K562 (cell line): ENCODE measurements at regions not wholly inside any gene's neighbourhood (a gene's known extent, or its start where the extent isn't known, plus 50 kb on each side); places are given as distances from the start of the nearest gene placed in this dataset.

ENCODE experiments used
- ATAC-seq: fragments of 200-7000 bp; cut with Tn5 transposase; 3 replicates; pipeline ENCODE4 v1.9.1; 2020; ENCODE audit warnings: moderate library complexity
- BruUV-seq: library from RNA; stranded (reverse); fragments of 400-500 nt; replicated peaks from 2 replicates; lab custom pipeline; 2021; lab: Mats Ljungman, UMichigan
- CTCF ChIA-PET: fragments of 300-600 bp; formaldehyde crosslinking; extraction: SDS; loops from one replicate; lab custom pipeline; 2021; ENCODE audit warnings: low intra/inter-chr PET ratio; lab: Yijun Ruan, JAX
- POLR2A ChIA-PET: fragments of 300-600, 350-650 bp; sonication (Branson Sonifier 250); formaldehyde crosslinking; extraction: SDS; loops from one replicate; lab custom pipeline; 2021; ENCODE audit warnings: antibody characterized with exemption, inconsistent platforms; lab: Yijun Ruan, JAX
- DNase-seq, 4 experiments: peaks; one replicate each; pipeline versions ENCODE4 v3.0.0 to v3.0.0-alpha.2; 2011 to 2018; ENCODE audit warnings: low spot score in 3 of 4, mixed read lengths in 3 of 4; ENCODE audit errors: extremely low read depth in 1 of 4
- FAIRE-seq: peaks from 2 replicates; lab custom pipeline; 2011; peaks lifted over from hg19 to GRCh38; lab: Jason Lieb, UNC
- H2AFZ ChIP-seq: 2 replicates; pipeline ENCODE4 v1.6.0; 2011; ENCODE audit warnings: low read depth, low read length, control low read depth, inconsistent platforms
- H3K27ac ChIP-seq: fragments of 200-600 bp; 3 replicates; pipeline ENCODE4 v1.8.0; 2011; ENCODE audit warnings: low read depth, mild to moderate bottlenecking, control low read depth, inconsistent platforms, low read length, moderate library complexity, mixed read lengths; ENCODE audit errors: extremely low read depth
- H3K27me3 ChIP-seq, 2 experiments: fragments of 300-600 bp in 1 of 2; 2 replicates in 1 of 2; 3 replicates in 1 of 2; pipeline versions ENCODE4 v1.6.0 to v1.8.0; 2011; ENCODE audit warnings: inconsistent platforms in 2 of 2, low read length in 2 of 2, mild to moderate bottlenecking in 1 of 2, mixed read lengths in 1 of 2, moderate library complexity in 1 of 2; ENCODE audit not compliant: control insufficient read depth in 2 of 2, insufficient read depth in 2 of 2
- H3K36me3 ChIP-seq: fragments of 300-600 bp; 3 replicates; pipeline ENCODE4 v1.8.0; 2011; ENCODE audit warnings: mild to moderate bottlenecking, low read length, inconsistent platforms; ENCODE audit not compliant: control insufficient read depth, insufficient read depth
- H3K4me1 ChIP-seq, 2 experiments: fragments of 200-600 bp in 1 of 2; replicated peaks in 1 of 2; 2 replicates in 1 of 2; 3 replicates in 1 of 2; pipeline versions ENCODE4 v1.5.1 to v1.8.0; 2011; ENCODE audit warnings: inconsistent platforms in 2 of 2, low read length in 2 of 2, mild to moderate bottlenecking in 1 of 2, mixed read lengths in 1 of 2, moderate library complexity in 1 of 2; ENCODE audit not compliant: control insufficient read depth in 2 of 2, insufficient read depth in 2 of 2
- H3K4me2 ChIP-seq: 2 replicates; pipeline ENCODE4 v1.6.1; 2011; ENCODE audit warnings: low read length, control low read depth, inconsistent platforms, mixed read lengths; ENCODE audit not compliant: insufficient read depth
- H3K4me3 ChIP-seq: fragments of 200-600 bp; sonication (generic), shearing (Covaris generic); 2 replicates; pipeline ENCODE4 v1.5.1; 2016; ENCODE audit warnings: control low read depth, inconsistent platforms
- H3K79me2 ChIP-seq: fragments of 200-600 bp; 3 replicates; pipeline ENCODE4 v1.8.0; 2011; ENCODE audit warnings: low read length, inconsistent platforms; ENCODE audit not compliant: control insufficient read depth, insufficient read depth
- H3K9ac ChIP-seq, 2 experiments: 2 replicates each; pipeline versions ENCODE4 v1.6.0 to v1.6.1; 2011; ENCODE audit warnings: low read depth in 2 of 2, low read length in 2 of 2, control low read depth in 1 of 2, inconsistent platforms in 1 of 2, mild to moderate bottlenecking in 1 of 2, mixed read lengths in 1 of 2; ENCODE audit not compliant: insufficient read depth in 1 of 2
- H3K9me1 ChIP-seq: one replicate; pipeline ENCODE4 v1.6.0; 2011; ENCODE audit warnings: inconsistent platforms, mild to moderate bottlenecking, low read length, moderate library complexity; ENCODE audit not compliant: control insufficient read depth, insufficient read depth
- H3K9me3 ChIP-seq: replicated peaks from 2 replicates; pipeline ENCODE4 v1.5.1; 2011; ENCODE audit warnings: low read depth, low read length, inconsistent platforms; ENCODE audit not compliant: control insufficient read depth, insufficient read depth
- H4K20me1 ChIP-seq: replicated peaks from 2 replicates; pipeline ENCODE4 v1.6.1; 2011; ENCODE audit warnings: low read length, inconsistent platforms, mixed read lengths; ENCODE audit not compliant: control insufficient read depth, insufficient read depth
- CGGBP1 ChIP-seq: fragments of 250-450 bp; sonication (Bioruptor Pico); IDR thresholded peaks from 2 replicates; pipeline ENCODE4 v1.9.0; 2021; ENCODE audit warnings: mild to moderate bottlenecking
- CHCHD3 ChIP-seq: fragments of 250-450 bp; sonication (Bioruptor Pico); IDR thresholded peaks from 2 replicates; pipeline ENCODE4 v2.1.2; 2022; ENCODE audit warnings: mild to moderate bottlenecking
- HIVEP1 ChIP-seq: fragments of 250-450 bp; sonication (Bioruptor Pico); IDR thresholded peaks from 2 replicates; pipeline ENCODE4 v1.4.0; 2020; ENCODE audit warnings: mild to moderate bottlenecking
- HNRNPL ChIP-seq: fragments of 200-400 bp; formaldehyde crosslinking; IDR thresholded peaks from 2 replicates; pipeline ENCODE4 v1.6.1; 2017; ENCODE audit warnings: low read depth, mild to moderate bottlenecking, low read length
- IRF2 ChIP-seq: sonication (generic); formaldehyde crosslinking; IDR thresholded peaks from 2 replicates; pipeline ENCODE4 v1.8.1; 2022; ENCODE audit warnings: mild to moderate bottlenecking, missing genetic modification reagents
- MAFG ChIP-seq: fragments of 450-650 bp; conservative IDR thresholded peaks from 2 replicates; pipeline ENCODE4 v1.6.1; 2016; ENCODE audit warnings: missing genetic modification characterization, missing compliant biosample characterization
- MED1 ChIP-seq: sonication (generic); formaldehyde crosslinking; IDR thresholded peaks from 2 replicates; pipeline ENCODE4 v1.8.1; 2023; ENCODE audit warnings: missing genetic modification reagents, borderline replicate concordance
- NFE2 ChIP-seq: IDR thresholded peaks from 2 replicates; pipeline ENCODE4 v1.6.1; 2014; ENCODE audit warnings: antibody characterized with exemption, low read depth
- NR0B1 ChIP-seq: fragments of 450-650 bp; IDR thresholded peaks from one replicate; pipeline ENCODE4 v1.6.1; 2018; ENCODE audit warnings: mild to moderate bottlenecking, moderate library complexity; ENCODE audit not compliant: partially characterized antibody
- NR2C1 ChIP-seq, 2 experiments: fragments of 450-650 bp; IDR thresholded peaks; 2 replicates each; pipeline ENCODE4 v1.6.1; 2017; ENCODE audit warnings: mild to moderate bottlenecking in 2 of 2, antibody characterized with exemption in 1 of 2, inconsistent platforms in 1 of 2, missing compliant biosample characterization in 1 of 2, missing genetic modification characterization in 1 of 2
- RBM25 ChIP-seq: fragments of 200-400 bp; formaldehyde crosslinking; IDR thresholded peaks from 2 replicates; pipeline ENCODE4 v1.6.1; 2018; ENCODE audit warnings: low read length, low read depth, moderate library complexity; ENCODE audit not compliant: severe bottlenecking
- SMARCC2 ChIP-seq: fragments of 450-650 bp; IDR thresholded peaks from 2 replicates; pipeline ENCODE4 v1.6.1; 2017; ENCODE audit warnings: antibody characterized with exemption, moderate library complexity, mild to moderate bottlenecking, low read depth
- TAF15 ChIP-seq: fragments of 200-400 bp; formaldehyde crosslinking; IDR thresholded peaks from 2 replicates; pipeline ENCODE4 v1.6.1; 2017; ENCODE audit warnings: mild to moderate bottlenecking, low read depth, low read length, moderate library complexity
- TRIM24 ChIP-seq, 2 experiments: fragments of 450-650 bp; IDR thresholded peaks; 2 replicates each; pipeline ENCODE4 v1.6.1; 2016
- TRIM28 ChIP-seq: fragments of 450-650 bp; IDR thresholded peaks from 2 replicates; pipeline ENCODE4 v1.6.1; 2017
- TSC22D4 ChIP-seq: fragments of 450-650 bp; IDR thresholded peaks from 2 replicates; pipeline ENCODE4 v1.6.1; 2016; ENCODE audit warnings: missing genetic modification characterization, missing biosample characterization, control low read depth
- ZBTB26 ChIP-seq: fragments of 450-650 bp; formaldehyde crosslinking; IDR thresholded peaks from 2 replicates; pipeline ENCODE4 v1.4.0; 2022; ENCODE audit warnings: missing genetic modification characterization
- ZNF175 ChIP-seq: fragments of 200-800 bp; sonication (Bioruptor generic); IDR thresholded peaks from 2 replicates; pipeline ENCODE4 v1.6.1; 2016; ENCODE audit warnings: low read depth, mild to moderate bottlenecking, missing genetic modification characterization, missing compliant biosample characterization
- ZNF584 ChIP-seq: fragments of 200-800 bp; sonication (Bioruptor generic); IDR thresholded peaks from 2 replicates; pipeline ENCODE4 v1.6.1; 2016; ENCODE audit warnings: low read depth, mild to moderate bottlenecking, missing genetic modification characterization, missing compliant biosample characterization
- ZNF699 ChIP-seq: fragments of 250-450 bp; sonication (Bioruptor Pico); IDR thresholded peaks from 2 replicates; pipeline ENCODE4 v1.8.0; 2021; ENCODE audit warnings: mild to moderate bottlenecking, moderate library complexity; ENCODE audit not compliant: insufficient replicate concordance
- WGBS: fragments of 100-300 bp; shearing (Covaris generic); methylation state at CpG from one replicate; pipeline ENCODE4 v1.1.6; 2016; ENCODE audit warnings: low coverage, mixed read lengths; ENCODE audit not compliant: insufficient coverage; ENCODE audit errors: missing lambda C conversion rate; 5-methylcytosine and 5-hydroxymethylcytosine counted together
- in situ Hi-C: fragments of 300-500 bp; cut with MboI; formaldehyde crosslinking; loops from 4 replicates; pipeline ENCODE4 v1.15.0; 2018; ENCODE audit warnings: inconsistent platforms, mixed read lengths
- intact Hi-C: fragments of 100-400 bp; cut with micrococcal nuclease; formaldehyde crosslinking; loops from 2 replicates; pipeline ENCODE4 v1.14.2; 2022

GRCh38 chr2:146867477-146867986 is 977.3 kb upstream of the ACVR2A start:
- Histone ChIP-seq H3K4me1 (no peaks in the 10 kb centered on the region), H2AFZ (no peak overlapping the region), H3K4me2 (no peak overlapping the region), H3K4me3 (no peak overlapping the region), H3K36me3 (no peaks in the 10 kb centered on the region), H3K27me3 (no peaks in the 10 kb centered on the region), H3K9me1 (no peaks in the 10 kb centered on the region), H4K20me1 (no peaks in the 10 kb centered on the region), H3K9ac (no peak overlapping the region), H3K27ac (no peak overlapping the region), H3K79me2 (no peaks in the 10 kb centered on the region), H3K9me3 (no peaks in the 10 kb centered on the region)
- BruUV-seq = no TSS peak
- 2% methylated on average over 5 of the region's 5 CpGs for WGBS
- ATAC-seq = no peak
- ChIA-PET CTCF (no interaction called here), POLR2A (no interaction called here)
- DNase-seq = no peak
- FAIRE-seq = no peak
- no peak for TF ChIP-seq TAF15
- no peak for TF ChIP-seq NR2C1 (IDR thresholded peaks at IDR 0.05)
- no peak for TF ChIP-seq NR2C1 (tag; IDR thresholded peaks at IDR 0.05)
- no peak for TF ChIP-seq ZBTB26 (CRISPR knock-in tag)
- no peak for TF ChIP-seq NFE2
- no peak for TF ChIP-seq IRF2 (CRISPR knock-in tag)
- no peak for TF ChIP-seq MED1 (CRISPR knock-in tag)
- TF ChIP-seq TRIM28 = no peak
- no peak for TF ChIP-seq HNRNPL
- no peak for TF ChIP-seq TSC22D4
- no peak for TF ChIP-seq ZNF584 (CRISPR knock-in tag)
- TF ChIP-seq TRIM24 (IDR thresholded peaks at IDR 0.05) = no peak
- TF ChIP-seq RBM25 = no peak
- no peak for TF ChIP-seq CHCHD3 (CRISPR knock-in tag)
- TF ChIP-seq MAFG = no peak
- TF ChIP-seq CGGBP1 (CRISPR knock-in tag) = no peak
- TF ChIP-seq ZNF175 (CRISPR knock-in tag) = no peak
- TF ChIP-seq NR0B1 = no peak
- TF ChIP-seq ZNF699 = no peak
- TF ChIP-seq HIVEP1 (CRISPR knock-in tag) = no peak
- no peak for TF ChIP-seq SMARCC2
- in situ Hi-C loops (no loop called here), intact Hi-C loops (no loop called here)
